HCT116 (cell line): ENCODE measurements at regions not wholly inside any gene's neighbourhood (a gene's known extent, or its start where the extent isn't known, plus 50 kb on each side); places are given as distances from the start of the nearest gene placed in this dataset.

Experiments
- ATAC-seq: fragments of 200-7000 bp; cut with Tn5 transposase; 2 replicates; pipeline ENCODE4 v1.9.1; 2020; ENCODE audit warnings: mild to moderate bottlenecking, moderate library complexity
- BruUV-seq: library from RNA; stranded (reverse); fragments of 400-500 nt; replicated peaks from 2 replicates; lab custom pipeline; 2021; lab: Mats Ljungman, UMichigan
- CTCF ChIA-PET: fragments of 300-600 bp; sonication (Branson Sonifier 250); formaldehyde crosslinking; loops from one replicate; lab custom pipeline; 2021; ENCODE audit warnings: antibody characterized with exemption; lab: Charles Lee
- POLR2A ChIA-PET: fragments of 300-600, 350-600 bp; sonication (Branson Sonifier 250); formaldehyde crosslinking; loops from one replicate; lab custom pipeline; 2021; ENCODE audit warnings: antibody characterized with exemption; lab: Charles Lee
- RAD21 ChIA-PET, 2 experiments: fragments of 300-600 bp; sonication (Branson Sonifier 250); formaldehyde crosslinking; loops; one replicate each; lab custom pipeline; 2023; ENCODE audit warnings: low total read pairs in 2 of 2; ENCODE audit not compliant: uncharacterized antibody in 2 of 2, unreplicated experiment in 2 of 2, low non-redundant PET in 1 of 2; lab: Charles Lee
- DNase-seq: peaks from one replicate; pipeline ENCODE4 v3.0.0-alpha.2; 2010; ENCODE audit warnings: low read depth, low spot score
- H2AFZ ChIP-seq: fragments of 200-600 bp; shearing (Covaris generic), sonication (generic); 2 replicates; pipeline ENCODE4 v1.6.1; 2017; ENCODE audit warnings: low read depth, mixed run types, mixed read lengths, antibody characterized with exemption, low read length; ENCODE audit not compliant: poor library complexity, severe bottlenecking
- H3K27ac ChIP-seq: 2 replicates; pipeline ENCODE4 v1.5.1; 2012; ENCODE audit warnings: low read depth, low read length
- H3K27me3 ChIP-seq: fragments of 200-600 bp; sonication (generic); 2 replicates; pipeline ENCODE4 v1.6.1; 2016; ENCODE audit warnings: mixed run types, low read length, mixed read lengths; ENCODE audit not compliant: insufficient read depth
- H3K36me3 ChIP-seq, 2 experiments: fragments of 200-500 bp in 1 of 2; fragments of 200-600 bp in 1 of 2; sonication (Bioruptor generic) in 1 of 2; sonication (generic) in 1 of 2; 2 replicates each; pipeline versions ENCODE4 v1.5.1 to v1.6.1; 2014 to 2016; ENCODE audit warnings: low read length in 2 of 2, inconsistent platforms in 1 of 2, mixed read lengths in 1 of 2, mixed run types in 1 of 2; ENCODE audit not compliant: insufficient read depth in 2 of 2, control insufficient read depth in 1 of 2
- H3K4me1 ChIP-seq, 2 experiments: fragments of 200-600 bp in 1 of 2; sonication (generic) in 1 of 2; 2 replicates each; pipeline versions ENCODE4 v1.5.1 to v1.6.1; 2012 to 2017; ENCODE audit warnings: low read length in 2 of 2, inconsistent platforms in 1 of 2, mild to moderate bottlenecking in 1 of 2, mixed read lengths in 1 of 2, mixed run types in 1 of 2, moderate library complexity in 1 of 2; ENCODE audit not compliant: insufficient read depth in 2 of 2, control insufficient read depth in 1 of 2
- H3K4me2 ChIP-seq: fragments of 200-600 bp; sonication (generic); 2 replicates; pipeline ENCODE4 v1.6.1; 2017; ENCODE audit warnings: mixed run types, low read length, mixed read lengths
- H3K4me3 ChIP-seq, 2 experiments: fragments of 200-600 bp in 1 of 2; sonication (generic) in 1 of 2; replicated peaks in 1 of 2; 2 replicates each; pipeline ENCODE4 v1.5.1; 2011 to 2016; ENCODE audit warnings: low read length in 2 of 2, control low read depth in 1 of 2, low read depth in 1 of 2, mild to moderate bottlenecking in 1 of 2, mixed read lengths in 1 of 2, mixed run types in 1 of 2
- H3K79me2 ChIP-seq: fragments of 200-600 bp; sonication (generic); 2 replicates; pipeline ENCODE4 v1.6.1; 2017; ENCODE audit warnings: mild to moderate bottlenecking, mixed run types, low read length, moderate library complexity, mixed read lengths; ENCODE audit not compliant: insufficient read depth
- H3K9ac ChIP-seq: fragments of 200-600 bp; sonication (generic); 2 replicates; pipeline ENCODE4 v1.6.1; 2016; ENCODE audit warnings: low read length, mixed read lengths
- H3K9me2 ChIP-seq: fragments of 200-600 bp; sonication (generic), shearing (Covaris generic); 2 replicates; pipeline ENCODE4 v1.6.1; 2017; ENCODE audit warnings: mixed run types, mild to moderate bottlenecking, moderate library complexity; ENCODE audit not compliant: insufficient read depth
- H3K9me3 ChIP-seq, 2 experiments: fragments of 200-500 bp in 1 of 2; fragments of 200-600 bp in 1 of 2; sonication (Bioruptor generic) in 1 of 2; sonication (generic) in 1 of 2; 2 replicates each; pipeline ENCODE4 v1.6.1; 2014 to 2017; ENCODE audit warnings: low read length in 2 of 2, mixed read lengths in 2 of 2, inconsistent platforms in 1 of 2, low read depth in 1 of 2, mild to moderate bottlenecking in 1 of 2, mixed run types in 1 of 2, moderate library complexity in 1 of 2; ENCODE audit not compliant: control insufficient read depth in 1 of 2, insufficient read depth in 1 of 2
- H4K20me1 ChIP-seq: fragments of 200-600 bp; sonication (generic), shearing (Covaris generic); 2 replicates; pipeline ENCODE4 v1.6.1; 2017; ENCODE audit warnings: mixed run types, mild to moderate bottlenecking, moderate library complexity; ENCODE audit not compliant: insufficient read depth
- CBX3 ChIP-seq: IDR thresholded peaks from 2 replicates; pipeline ENCODE4 v1.6.1; 2012; ENCODE audit warnings: low read depth
- CEBPB ChIP-seq: IDR thresholded peaks from 2 replicates; pipeline ENCODE4 v1.6.1; 2012; ENCODE audit warnings: low read depth
- CTCF ChIP-seq, 3 experiments: fragments of 200-600 bp in 1 of 3; sonication (generic) in 1 of 3; IDR thresholded peaks in 2 of 3; conservative IDR thresholded peaks in 1 of 3; 2 replicates each; pipeline ENCODE4 v1.5.1; 2012 to 2017; ENCODE audit warnings: low read depth in 2 of 3, low read length in 2 of 3, antibody characterized with exemption in 1 of 3, borderline replicate concordance in 1 of 3, control low read depth in 1 of 3, mild to moderate bottlenecking in 1 of 3, mixed read lengths in 1 of 3, mixed run types in 1 of 3, moderate library complexity in 1 of 3; ENCODE audit not compliant: insufficient read depth in 1 of 3
- EGR1 ChIP-seq: IDR thresholded peaks from 2 replicates; pipeline ENCODE4 v1.6.1; 2012; ENCODE audit warnings: low read depth
- ELF1 ChIP-seq: IDR thresholded peaks from 2 replicates; pipeline ENCODE4 v1.6.1; 2012; ENCODE audit warnings: low read depth, borderline replicate concordance
- EZH2 ChIP-seq: fragments of 200-600 bp; sonication (generic); IDR thresholded peaks from 2 replicates; pipeline ENCODE4 v1.6.1; 2017; ENCODE audit warnings: antibody characterized with exemption, mixed run types
- FOSL1 ChIP-seq: IDR thresholded peaks from 2 replicates; pipeline ENCODE4 v1.6.1; 2012; ENCODE audit warnings: low read depth
- JUND ChIP-seq: IDR thresholded peaks from 2 replicates; pipeline ENCODE4 v1.6.1; 2012
- MAX ChIP-seq: IDR thresholded peaks from 2 replicates; pipeline ENCODE4 v1.6.1; 2012
- RAD21 ChIP-seq: IDR thresholded peaks from 2 replicates; pipeline ENCODE4 v1.6.1; 2012; ENCODE audit warnings: low read depth, mild to moderate bottlenecking
- SIN3A ChIP-seq: IDR thresholded peaks from 2 replicates; pipeline ENCODE4 v1.6.1; 2012; ENCODE audit warnings: low read depth
- SP1 ChIP-seq: IDR thresholded peaks from 2 replicates; pipeline ENCODE4 v1.6.1; 2012; ENCODE audit warnings: low read depth
- TCF7L2 ChIP-seq: IDR thresholded peaks from 2 replicates; pipeline ENCODE4 v1.7.0; 2011; ENCODE audit warnings: borderline replicate concordance, inconsistent platforms; ENCODE audit not compliant: insufficient read depth, insufficient read length; ENCODE audit errors: extremely low read depth
- YY1 ChIP-seq: IDR thresholded peaks from 2 replicates; pipeline ENCODE4 v1.6.1; 2011; ENCODE audit warnings: low read length, low read depth, moderate library complexity, mild to moderate bottlenecking; ENCODE audit not compliant: insufficient replicate concordance; ENCODE audit errors: extremely low read depth
- ZFX ChIP-seq: fragments of 450-650 bp; IDR thresholded peaks from 2 replicates; pipeline ENCODE4 v1.6.1; 2017
- intact Hi-C: fragments of 100-400 bp; cut with micrococcal nuclease; formaldehyde crosslinking; loops from 2 replicates; pipeline ENCODE4 v1.10.0; 2022

DNA sequence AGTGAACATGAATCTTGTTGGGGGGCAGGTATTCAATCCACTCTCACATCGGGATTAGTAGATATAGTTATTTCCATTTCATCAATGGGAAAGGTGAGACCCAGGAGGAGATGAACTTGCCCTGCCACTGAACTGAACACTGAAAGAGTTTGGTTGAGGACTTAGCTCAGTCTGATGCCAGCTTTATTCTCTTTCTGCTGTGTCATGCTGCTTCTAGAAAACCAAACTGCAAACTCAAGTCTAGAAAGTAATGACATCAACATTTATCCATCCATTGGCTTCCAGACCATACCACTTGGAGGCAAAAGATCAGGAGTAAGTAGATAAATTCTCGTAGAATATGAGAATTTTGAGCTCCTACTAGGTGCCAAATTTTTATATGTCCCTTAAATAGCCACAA, 288.0 kb upstream of the CTNNB1 start:
- Histone ChIP-seq H3K27me3 (no peaks in the 10 kb centered on the region), H3K4me3 (no peak overlapping the region), H3K4me2 (no peak overlapping the region), H3K36me3 (no peaks in the 10 kb centered on the region), H3K9ac (no peak overlapping the region), H3K79me2 (no peaks in the 10 kb centered on the region), H4K20me1 (no peaks in the 10 kb centered on the region), H3K9me2 (no peaks in the 10 kb centered on the region), H2AFZ (no peak overlapping the region), H3K27ac (no peak overlapping the region), H3K4me1 (no peaks in the 10 kb centered on the region), H3K9me3 (no peaks in the 10 kb centered on the region)
- RAD21 ChIA-PET: no interaction called here
- CTCF ChIA-PET: no interaction called here
- DNase-seq: no peak
- POLR2A ChIA-PET: no interaction called here
- no peak for ATAC-seq
- intact Hi-C loops: no loop called here
- TF ChIP-seq EGR1 (no peak), CEBPB (no peak), MAX (no peak), YY1 (no peak), CTCF (IDR thresholded peaks at IDR 0.05 in 2 of 3, conservative IDR thresholded peaks at IDR 0.05 in 1 of 3; ENCODE audit: borderline replicate concordance in 1 of 3, insufficient read depth in 1 of 3, low read depth in 2 of 3, low read length in 2 of 3) (no peak), EZH2 (no peak), ELF1 (no peak), ZFX (no peak), FOSL1 (no peak), RAD21 (no peak), SIN3A (no peak), CBX3 (no peak), SP1 (no peak), TCF7L2 (no peak), JUND (no peak)
- no TSS peak for BruUV-seq
